ENCODE measurements at regions not wholly inside any gene's neighbourhood (a gene's known extent, or its start where the extent isn't known, plus 50 kb on each side); places are given as distances from the start of the nearest gene placed in this dataset.
"Not testable (repeated sequence)": the region's sequence is repeated elsewhere in the genome, so short reads cannot be mapped to it uniquely, and the experiment has no call there.

DNA sequence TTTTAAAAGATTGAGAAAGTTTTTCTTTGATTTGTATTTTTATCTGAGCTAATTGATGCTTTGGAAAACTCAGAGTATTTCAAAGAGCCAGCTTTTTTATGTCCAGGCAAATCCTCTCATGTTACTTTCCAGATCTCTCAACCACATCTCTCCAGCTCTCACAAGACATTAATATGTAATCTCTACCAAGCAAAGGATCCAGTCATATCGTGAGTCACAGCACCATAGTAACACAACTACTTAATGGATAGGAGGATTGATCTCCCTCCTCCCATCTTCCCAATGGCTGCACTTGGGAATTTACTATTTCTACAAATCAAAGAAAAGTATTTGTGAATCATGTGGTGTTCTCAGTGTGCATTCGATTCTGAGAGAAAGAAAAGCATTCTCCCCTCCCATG is 63.3 kb downstream of the POU4F1 start:
- no peak for DNase-seq (ENCODE audit: low spot score)
- in situ Hi-C loops (cut with HindIII; ENCODE audit: low sequenced_read_pairs), result no loop called here

DNA sequence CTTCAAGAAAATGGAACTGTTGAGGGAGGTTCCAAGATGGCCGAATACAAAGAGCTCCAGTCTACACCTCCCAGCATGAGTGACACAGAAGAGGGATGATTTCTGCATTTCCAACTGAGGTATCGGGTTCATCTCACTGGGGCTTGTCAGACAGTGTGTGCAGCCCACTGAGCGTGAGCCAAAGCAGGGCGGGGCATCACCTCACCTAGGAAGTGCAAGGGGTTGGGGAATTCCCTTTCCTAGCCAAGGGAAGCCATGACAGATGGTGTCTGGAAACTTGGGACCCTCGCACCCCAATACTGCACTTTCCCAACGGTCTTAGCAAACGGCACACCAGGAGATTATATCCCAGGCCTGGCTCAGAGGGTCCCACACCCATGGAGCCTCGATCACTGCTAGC is 77.3 kb downstream of the POU4F1 start:
- DNase-seq (ENCODE audit: low spot score); in situ Hi-C loops (cut with HindIII; ENCODE audit: low sequenced_read_pairs): not testable (repeated sequence)

DNA sequence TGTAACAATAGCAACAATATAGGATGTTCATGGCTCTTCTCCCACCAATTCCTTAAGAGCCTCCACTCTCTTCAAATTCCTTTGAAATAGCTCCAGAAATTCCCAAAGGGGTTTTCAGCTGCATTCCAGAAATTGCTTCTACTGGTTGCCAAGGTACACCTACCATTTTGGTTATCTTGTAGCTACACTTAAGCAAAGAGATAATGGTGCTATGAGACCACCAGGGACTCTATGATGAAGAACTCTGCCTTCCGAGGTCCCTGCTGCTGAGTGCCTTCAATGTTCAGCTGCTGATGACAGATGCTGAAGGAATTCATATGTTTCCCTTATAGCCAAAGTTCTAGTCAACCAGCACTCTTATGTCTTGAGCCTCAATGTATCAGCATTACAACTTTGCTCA is 78.4 kb downstream of the POU4F1 start:
- DNase-seq (ENCODE audit: low spot score), result no peak
- in situ Hi-C loops (cut with HindIII; ENCODE audit: low sequenced_read_pairs), result no loop called here

DNA sequence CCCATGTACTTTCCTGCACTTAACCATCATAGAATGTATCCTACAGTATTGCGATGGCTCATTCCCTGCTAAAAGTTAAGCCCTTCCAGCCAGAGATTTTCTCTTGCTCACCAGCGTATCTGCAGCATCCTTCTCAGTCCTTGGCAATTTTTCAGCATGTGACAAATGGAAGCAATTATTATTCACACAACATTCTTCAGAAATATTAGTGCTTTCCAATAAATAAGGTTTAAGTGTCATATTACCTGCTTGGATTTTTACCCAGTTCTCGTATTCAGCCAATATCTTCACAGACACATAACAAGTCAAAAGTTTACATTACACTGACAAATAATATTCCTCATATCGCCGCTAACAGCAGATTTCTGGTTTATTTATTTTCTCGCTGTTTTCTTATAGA is 82.3 kb downstream of the POU4F1 start:
- in situ Hi-C loops (cut with HindIII; ENCODE audit: low sequenced_read_pairs), result no loop called here
- no peak for DNase-seq (ENCODE audit: low spot score)

DNA sequence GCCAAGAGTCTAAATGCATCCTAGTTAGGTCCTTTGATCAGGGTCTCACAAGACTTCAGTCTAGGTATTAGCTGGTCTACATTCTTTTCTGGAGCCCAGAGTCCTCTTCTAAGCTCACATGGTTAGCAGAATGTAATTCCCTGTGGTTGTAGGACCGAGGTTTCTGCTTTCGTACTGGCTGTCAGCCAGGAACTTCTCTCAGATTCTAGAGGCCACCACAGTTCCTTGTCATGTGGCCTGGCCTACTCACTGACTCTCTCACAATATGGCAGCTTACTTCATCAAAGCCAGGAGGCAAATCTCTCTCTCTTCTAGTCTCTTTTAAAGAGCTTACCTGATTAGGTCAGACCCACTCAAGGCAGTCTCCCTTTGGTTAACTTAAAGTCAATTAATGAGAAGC is 82.9 kb downstream of the POU4F1 start:
- in situ Hi-C loops (cut with HindIII; ENCODE audit: low sequenced_read_pairs), result no loop called here
- no peak for DNase-seq (ENCODE audit: low spot score)

DNA sequence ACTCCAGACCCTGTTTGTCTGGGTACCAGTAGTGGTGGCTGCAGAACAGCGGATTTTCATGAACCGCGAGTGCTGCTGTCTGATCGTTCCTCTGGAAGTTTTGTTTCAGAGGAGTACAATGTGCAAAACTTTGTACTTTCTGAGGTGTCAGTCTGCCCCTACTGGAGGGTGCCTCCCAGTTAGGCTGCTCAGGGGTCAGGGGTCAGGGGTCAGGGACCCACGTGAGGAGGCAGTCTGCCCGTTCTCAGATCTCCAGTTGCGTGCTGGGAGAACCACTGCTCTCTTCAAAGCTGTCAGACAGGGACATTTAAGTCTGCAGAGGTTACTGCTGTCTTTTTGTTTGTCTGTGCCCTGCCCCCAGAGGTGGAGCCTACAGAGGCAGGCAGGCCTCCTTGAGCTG is 84.9 kb downstream of the POU4F1 start:
- in situ Hi-C loops (cut with HindIII; ENCODE audit: low sequenced_read_pairs); DNase-seq (ENCODE audit: low spot score): not testable (repeated sequence)

DNA sequence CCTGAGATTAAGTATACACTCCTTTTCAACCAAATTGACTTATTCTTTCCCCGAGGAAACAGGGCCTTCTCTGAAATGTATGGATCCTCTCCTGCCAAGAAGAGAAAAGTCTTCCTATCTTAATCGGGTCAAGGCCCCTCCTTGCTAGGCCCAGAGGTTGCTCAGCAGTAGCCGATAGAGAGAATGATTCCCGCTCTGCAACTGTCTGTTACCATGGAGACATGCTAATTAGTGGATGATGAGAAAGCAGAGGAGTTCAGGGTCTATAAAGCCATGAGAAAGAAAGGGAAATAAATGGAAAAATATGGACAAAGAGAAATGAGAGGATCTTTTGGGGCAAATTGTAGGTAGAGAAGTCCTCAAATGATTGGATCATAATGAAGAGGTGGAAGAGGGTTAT is 103.5 kb downstream of the POU4F1 start:
- DNase-seq (ENCODE audit: low spot score), result no peak
- in situ Hi-C loops (cut with HindIII; ENCODE audit: low sequenced_read_pairs), result no loop called here

DNA sequence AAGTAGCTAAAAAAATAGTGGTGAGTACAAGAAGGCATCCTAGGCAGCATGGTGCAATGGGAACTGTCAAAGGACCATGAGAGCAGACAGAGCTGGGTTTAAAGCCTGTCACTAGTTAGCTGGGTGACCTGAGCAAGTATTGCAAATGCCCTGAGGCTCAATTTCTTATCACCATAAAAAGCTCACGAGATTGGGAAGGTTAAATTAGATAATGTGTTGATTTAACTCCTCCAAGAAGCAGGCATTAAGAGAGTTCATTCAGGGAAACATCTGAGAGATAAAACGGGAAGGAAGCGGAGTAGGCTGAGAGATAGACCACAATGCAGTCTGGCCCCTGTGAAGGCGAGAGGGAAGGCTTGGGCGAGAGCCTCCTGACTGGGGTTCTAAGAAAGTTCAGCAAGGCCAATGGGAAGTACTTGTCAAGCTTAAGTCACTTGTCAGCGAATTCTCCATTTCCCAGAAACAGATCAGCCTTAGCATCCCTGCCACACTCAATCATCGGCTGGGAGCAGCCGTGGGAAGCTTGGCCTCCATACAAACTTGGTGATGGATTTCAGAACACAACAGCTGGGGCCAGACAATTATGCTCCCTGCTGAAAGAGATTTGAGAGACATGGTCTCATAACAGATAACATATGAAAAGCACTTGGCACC is 105.5 kb downstream of the POU4F1 start:
- DNase-seq (ENCODE audit: low spot score), result no peak
- in situ Hi-C loops (cut with HindIII; ENCODE audit: low sequenced_read_pairs), result no loop called here

DNA sequence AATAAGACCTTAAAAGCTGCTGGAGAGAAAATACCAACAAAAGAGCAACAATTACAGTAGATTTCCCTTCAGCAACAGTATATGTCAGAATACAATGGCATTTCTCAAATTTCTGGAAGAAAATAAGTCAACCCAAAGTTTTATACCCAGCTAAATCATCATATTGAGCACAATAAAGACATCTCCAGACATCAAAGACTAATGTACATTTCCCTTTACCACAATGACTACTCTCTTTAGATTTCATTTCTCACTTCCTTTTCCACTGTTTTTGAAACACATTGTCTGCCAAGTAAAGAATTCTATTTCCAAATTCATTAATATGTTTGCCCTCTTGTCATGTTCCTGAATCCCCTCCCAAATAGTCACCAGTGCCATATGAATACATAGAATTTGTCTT is 111.4 kb downstream of the POU4F1 start:
- DNase-seq (ENCODE audit: low spot score), result no peak
- in situ Hi-C loops (cut with HindIII; ENCODE audit: low sequenced_read_pairs), result no loop called here

DNA sequence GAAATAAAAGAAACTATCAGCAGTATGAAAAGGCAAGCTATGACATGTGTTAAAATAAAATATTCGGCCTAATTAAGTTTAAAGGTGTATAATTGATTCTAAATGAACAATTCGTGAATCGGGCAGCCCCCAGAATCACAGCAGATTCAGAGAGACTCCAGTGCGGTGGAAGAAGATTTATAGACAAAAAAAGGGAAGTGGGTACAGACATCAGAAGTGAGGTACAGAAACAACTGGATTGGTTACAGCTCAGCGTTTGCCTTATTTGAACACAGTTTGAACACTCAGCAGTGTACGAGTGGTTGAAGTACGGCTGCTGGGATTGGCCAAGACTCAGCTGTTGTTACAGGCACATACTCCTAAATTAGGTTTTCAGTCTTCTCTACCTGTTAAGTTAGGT is 113.1 kb downstream of the POU4F1 start:
- DNase-seq (ENCODE audit: low spot score); in situ Hi-C loops (cut with HindIII; ENCODE audit: low sequenced_read_pairs): not testable (repeated sequence)

DNA sequence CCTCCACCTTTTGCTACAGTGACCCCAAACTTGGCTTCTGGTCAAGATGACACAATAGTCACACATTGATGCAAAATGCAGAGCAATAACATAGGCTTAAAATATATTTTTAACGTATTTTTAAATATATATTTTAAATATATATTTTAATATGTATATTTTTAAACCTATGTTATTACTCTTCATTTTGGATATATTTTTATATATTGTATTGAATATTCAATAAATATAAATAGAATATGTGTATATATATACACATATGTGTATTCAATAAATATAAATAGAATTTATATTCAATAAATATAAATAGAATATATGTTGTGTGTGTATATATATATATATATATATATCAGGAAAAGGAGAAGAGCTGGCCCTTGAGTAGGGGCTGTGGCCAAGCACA is 115.6 kb downstream of the POU4F1 start:
- in situ Hi-C loops (cut with HindIII; ENCODE audit: low sequenced_read_pairs), result no loop called here
- no peak for DNase-seq (ENCODE audit: low spot score)

DNA sequence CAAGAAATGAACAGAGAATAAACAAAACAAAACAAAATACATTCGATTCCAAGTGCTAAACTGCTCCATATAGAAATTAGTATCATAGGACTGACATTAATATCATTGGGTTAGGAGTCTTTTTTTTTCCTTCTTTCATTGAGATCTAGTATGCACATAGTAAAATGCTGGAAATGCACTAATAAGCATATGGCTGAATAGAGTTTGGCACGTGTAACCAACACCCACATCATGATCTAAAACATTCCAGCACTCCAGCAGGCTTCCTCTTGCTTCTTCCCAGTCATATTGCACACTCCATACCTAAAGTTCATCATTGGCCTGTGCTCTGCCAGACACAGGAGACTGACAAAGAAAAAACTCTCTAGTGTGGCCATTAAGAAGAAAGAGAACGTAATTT is 117.5 kb downstream of the POU4F1 start:
- in situ Hi-C loops (cut with HindIII; ENCODE audit: low sequenced_read_pairs), result no loop called here
- no peak for DNase-seq (ENCODE audit: low spot score)

DNA sequence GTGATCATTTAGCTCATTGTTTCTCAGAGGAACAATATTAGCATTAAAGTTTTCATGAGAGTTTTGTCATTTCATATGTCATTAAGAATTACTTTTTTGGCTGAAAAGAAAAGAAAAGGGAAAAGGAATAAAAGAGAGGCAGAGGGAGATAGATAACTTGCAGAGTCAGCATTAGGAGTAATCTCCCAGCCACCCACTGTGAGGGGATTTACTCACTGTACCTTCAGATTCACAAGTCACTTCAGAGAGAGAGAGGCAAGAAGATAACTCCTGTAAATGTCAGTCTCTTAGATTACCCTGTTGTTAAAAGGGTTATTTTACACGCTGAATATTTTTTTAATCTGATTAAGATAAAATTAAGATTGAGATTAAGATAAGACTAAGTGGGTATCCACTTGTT is 125.2 kb downstream of the POU4F1 start:
- DNase-seq (ENCODE audit: low spot score), result no peak
- in situ Hi-C loops (cut with HindIII; ENCODE audit: low sequenced_read_pairs), result no loop called here

DNA sequence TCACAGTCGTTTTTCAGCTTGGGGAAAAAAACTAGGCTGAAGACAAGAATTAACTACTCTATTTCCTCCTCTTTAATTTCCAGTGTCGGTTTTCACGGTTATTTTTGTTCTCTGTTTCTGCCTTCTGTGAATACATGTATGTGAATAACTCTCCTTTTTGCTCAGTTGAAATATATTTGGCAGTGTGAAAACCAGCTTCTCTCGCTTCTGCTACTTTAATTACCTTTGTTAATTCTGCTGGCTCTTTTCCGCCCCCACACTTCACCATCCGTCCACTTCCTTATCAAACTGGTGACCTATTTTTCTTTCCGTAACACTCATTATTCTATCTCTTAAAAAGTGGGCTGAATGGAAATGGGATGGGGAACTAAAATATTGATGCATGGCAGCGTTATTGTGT is 126.4 kb downstream of the POU4F1 start:
- no peak for DNase-seq (ENCODE audit: low spot score)
- in situ Hi-C loops (cut with HindIII; ENCODE audit: low sequenced_read_pairs), result no loop called here

DNA sequence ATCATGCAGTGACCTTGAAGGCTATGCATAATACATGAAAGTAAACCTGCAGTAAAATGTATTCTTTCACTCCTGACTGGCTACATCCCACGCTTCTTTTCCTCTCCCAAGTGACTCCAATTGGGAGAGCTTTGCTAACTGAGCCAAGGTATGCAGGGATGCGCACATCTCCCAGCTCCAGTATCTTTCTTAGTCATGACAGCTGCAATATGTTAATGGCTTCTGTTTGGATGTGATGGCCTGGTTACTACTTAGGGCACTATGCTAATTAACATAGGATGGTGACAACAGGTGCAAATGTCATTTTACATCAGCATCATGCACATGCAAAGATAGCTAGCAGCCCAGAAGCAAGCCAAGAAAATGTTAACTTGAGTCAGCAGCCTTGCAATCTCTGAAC is 134.7 kb downstream of the POU4F1 start:
- in situ Hi-C loops (cut with HindIII; ENCODE audit: low sequenced_read_pairs), result no loop called here
- peak; percentile 16 for DNase-seq (ENCODE audit: low spot score)

DNA sequence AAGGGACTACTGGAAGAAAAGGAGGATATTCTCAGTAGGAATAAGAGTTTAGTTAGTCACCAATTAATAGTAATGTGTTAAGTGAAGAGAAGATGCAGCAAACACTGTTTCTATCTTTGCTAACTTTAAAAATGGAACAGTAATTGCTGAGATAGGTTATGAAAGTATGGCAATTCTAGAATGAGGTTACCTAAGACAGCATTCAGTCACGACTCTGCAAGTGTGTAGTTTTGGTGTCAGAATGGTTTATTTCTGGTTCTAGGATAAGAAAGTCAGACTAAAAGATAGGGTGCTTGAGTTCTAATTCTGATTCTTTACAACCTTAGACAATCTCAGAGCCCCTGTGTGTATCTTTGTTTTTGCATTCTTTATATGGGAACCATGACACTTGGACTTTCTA is 138.1 kb downstream of the POU4F1 start:
- in situ Hi-C loops (cut with HindIII; ENCODE audit: low sequenced_read_pairs), result no loop called here
- DNase-seq (ENCODE audit: low spot score), result no peak

DNA sequence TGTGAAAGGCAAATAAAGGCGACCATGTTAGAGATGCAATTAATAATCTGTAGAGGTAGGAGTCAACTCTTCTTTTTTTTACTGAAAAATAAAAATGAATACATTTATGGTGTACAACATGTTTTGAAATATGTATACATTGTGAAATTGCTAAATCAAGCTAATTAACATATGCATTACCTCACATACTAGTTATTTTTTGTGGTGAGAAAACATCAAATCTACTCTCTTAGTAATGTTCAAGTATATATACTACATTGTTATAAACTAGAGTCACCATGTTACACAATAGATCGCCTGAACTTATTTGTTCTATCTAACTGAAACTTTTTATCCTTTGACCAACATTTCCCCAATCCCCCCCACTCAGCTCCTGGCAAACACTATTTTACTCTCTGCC is 143.2 kb downstream of the POU4F1 start:
- in situ Hi-C loops (cut with HindIII; ENCODE audit: low sequenced_read_pairs), result no loop called here
- DNase-seq (ENCODE audit: low spot score), result no peak

DNA sequence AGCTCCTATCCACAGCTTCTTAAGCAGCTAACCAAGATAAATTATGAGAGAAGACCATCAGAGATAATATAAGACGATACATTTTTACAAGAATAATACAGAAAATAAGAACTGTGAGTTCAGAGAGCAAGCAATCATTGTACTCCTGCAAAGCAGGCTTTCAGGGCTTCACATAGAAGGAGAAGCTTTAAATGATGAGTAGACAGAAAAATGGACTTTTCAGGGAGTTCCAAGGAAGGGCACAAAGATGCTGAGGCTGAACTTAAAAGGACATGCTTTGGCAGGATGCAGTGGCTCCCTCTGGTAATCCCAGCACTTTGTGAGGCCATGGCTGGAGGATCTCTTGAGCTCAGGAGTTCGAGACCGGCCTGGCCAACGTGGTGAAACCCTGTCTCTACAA is 159.5 kb downstream of the POU4F1 start:
- in situ Hi-C loops (cut with HindIII; ENCODE audit: low sequenced_read_pairs), result no loop called here

DNA sequence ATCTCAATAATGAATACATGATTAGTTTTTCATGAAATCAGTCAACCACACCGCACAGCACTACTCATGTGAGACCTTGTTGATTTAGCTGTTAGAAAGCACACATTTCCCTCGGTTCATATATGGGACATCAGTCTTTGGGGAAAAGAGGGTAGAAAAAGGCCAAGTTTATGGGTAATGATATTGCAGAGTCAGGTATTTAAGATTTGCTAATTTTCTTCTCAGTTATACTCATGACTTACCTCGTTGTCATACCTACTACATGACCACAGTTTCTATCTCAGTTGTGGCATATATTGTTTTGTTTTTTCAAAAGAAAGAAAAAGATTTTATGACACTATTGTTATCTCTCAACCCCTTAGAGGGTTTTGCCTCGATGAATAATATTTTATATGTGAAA is 165.6 kb downstream of the POU4F1 start:
- no peak for DNase-seq (ENCODE audit: low spot score)
- in situ Hi-C loops (cut with HindIII; ENCODE audit: low sequenced_read_pairs), result no loop called here

More for the DNA sequence above, 159.5 kb downstream of the POU4F1 start:
- no peak for DNase-seq (ENCODE audit: low spot score)

DNA sequence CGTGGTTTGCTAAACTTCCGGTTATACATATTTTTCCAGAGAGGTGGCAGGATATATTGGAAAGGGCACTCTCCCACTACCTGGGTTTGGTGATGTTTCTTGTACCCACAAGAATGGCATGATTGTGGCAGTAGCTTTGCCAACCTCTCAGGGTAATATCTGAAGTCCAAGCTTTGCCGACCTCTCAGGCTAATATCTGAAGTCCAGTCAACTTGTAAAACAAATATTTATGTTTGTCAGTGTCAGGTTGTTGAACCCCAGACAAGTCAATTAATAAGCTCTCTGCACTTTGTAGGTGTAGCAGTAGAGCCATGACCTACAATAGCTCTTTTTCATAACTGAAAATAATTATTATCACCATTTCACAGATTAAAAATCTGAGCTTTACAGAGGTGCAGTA is 167.0 kb downstream of the POU4F1 start:
- in situ Hi-C loops (cut with HindIII; ENCODE audit: low sequenced_read_pairs), result no loop called here
- no peak for DNase-seq (ENCODE audit: low spot score)

DNA sequence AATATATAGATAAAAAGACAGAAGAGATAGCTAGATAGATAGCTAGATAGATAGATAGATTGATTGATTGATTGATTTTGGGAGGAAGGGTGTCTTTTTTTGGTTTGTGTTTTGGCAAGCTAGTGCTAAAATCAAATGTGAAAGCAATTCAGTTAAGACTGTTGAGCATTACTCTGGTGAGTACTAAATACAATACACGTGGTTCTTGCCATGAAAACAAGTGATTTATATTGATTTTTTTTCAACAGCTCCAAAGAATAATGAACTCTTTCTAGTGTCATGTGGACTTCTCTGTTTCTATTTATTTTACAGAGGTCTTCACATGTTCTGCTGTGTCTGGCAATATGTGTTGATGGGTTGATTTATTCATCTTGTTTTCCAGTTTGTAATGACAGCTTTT is 172.0 kb downstream of the POU4F1 start:
- in situ Hi-C loops (cut with HindIII; ENCODE audit: low sequenced_read_pairs), result no loop called here
- no peak for DNase-seq (ENCODE audit: low spot score)

DNA sequence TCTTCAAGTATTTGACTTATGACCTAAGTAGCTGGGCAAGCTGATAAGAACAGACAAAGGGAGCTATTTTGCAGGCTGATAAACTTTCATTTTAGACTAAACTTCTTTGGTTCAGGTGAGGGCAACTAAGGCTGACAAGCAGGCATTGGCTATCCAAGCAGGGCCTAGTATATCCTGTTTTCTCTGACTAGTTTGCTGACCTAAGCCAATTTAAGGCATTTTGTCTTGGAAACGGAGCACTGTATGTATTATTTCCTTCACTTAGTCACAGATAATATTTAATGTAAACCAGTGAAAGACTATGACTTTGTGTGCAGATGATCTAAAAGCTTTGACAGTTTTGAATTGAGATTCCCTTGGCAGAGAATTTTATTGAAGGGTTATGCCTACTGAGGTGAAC is 172.5 kb downstream of the POU4F1 start:
- no peak for DNase-seq (ENCODE audit: low spot score)
- in situ Hi-C loops (cut with HindIII; ENCODE audit: low sequenced_read_pairs), result no loop called here

All from G401 (cell line).